Tongue (tissue), 1 donor: ENCODE measurements at regions not wholly inside any gene's neighbourhood (a gene's known extent, or its start where the extent isn't known, plus 50 kb on each side); places are given as distances from the start of the nearest gene placed in this dataset.
A peak's percentile ranks its signal among the peaks of the same experiment; 100 is the strongest.

Experiments used
- DNase-seq: peaks from one replicate; pipeline ENCODE4 v3.0.0-alpha.2; 2015

DNA sequence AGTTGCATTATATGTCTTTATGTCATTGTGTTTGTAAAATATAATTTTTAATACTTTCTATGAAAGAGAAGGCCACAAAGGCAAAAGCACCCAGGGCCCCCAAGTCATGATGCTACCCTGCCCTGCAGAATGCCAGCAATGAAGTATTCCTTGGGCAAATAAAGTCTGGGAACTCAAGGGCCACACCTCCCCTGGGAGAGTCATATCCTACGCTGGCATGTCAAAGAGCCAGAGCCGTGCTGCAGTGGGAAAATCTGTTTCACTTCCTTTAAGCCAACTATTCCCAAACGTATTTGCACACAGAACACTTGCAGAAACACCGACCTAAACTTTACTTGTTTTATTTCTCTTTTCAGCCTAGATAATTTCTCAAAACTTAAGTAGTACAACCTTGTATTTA is 98.4 kb upstream of the KAZN start:
- no peak for DNase-seq

DNA sequence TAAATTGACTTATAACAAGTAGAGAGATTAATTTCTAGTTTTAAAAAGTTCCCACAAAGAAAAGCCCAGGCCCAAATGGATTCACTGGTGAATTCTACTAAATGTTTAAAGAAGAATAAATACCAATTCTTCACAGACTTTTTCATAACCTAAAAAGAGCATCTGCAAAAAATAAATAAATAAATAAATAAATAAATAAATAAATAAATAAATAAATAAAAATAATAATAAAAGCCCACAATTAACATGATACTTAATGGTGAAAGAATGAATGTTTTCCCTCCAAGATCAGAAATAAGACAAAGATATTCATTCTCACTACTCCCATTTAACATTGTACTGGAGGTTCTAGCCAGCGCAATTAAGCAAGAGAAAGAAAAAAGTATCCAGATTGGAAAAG is 97.6 kb upstream of the KAZN start:
- no peak for DNase-seq

DNA sequence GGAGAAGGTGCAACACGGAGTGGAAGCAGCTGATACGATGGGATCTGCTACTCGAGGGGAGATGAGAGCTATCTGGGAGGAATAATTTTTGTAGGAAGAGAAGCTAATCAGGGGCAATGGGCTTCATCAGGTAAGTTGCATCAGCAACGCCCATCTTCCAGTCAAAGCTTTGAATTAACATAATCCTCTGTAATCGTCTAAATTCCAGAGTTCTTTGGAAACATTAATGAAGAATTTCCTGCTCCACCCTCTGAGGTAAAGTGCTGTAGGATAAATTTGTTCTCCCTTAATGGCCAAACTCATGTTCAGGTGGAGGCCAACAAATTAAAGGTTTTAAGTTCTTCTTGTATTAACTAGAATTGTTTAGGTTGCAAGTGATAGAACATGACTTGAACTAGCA is 94.0 kb upstream of the KAZN start:
- no peak for DNase-seq

DNA sequence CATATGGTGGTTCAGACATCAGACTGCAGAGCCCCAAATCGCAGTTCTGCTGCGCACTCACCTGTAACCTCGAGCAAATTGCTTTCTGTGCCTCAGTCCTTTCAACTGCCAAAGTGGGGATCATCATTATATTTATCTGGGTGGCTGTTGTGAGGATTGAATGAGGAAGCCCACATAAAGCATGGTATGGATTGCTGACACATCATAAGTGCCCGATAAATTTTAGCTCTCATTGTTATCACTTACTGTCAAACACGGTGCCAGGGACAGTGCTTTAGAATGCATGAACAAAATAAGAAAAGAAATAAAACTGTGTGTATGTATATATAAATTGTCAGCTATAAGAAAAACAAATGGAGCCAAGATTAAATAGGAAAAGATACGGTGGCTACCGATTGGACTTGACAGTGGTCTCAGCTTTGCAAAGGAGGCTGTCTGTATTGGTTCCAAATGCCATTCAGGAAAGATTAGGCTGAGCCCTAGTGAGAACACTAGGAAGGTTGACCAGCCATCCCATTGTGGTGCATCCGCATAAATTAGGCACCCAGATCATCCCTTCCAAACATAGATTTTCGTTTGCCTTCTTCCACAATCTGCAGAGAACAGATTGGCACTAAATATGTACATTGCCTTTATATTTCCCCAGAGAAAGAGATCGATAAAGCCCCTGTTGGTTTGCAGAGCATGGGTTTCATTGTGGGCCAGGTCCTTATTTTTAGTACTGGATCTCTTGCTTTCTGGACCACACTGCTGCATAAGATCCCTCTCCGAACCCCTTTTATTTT is 91.8 kb upstream of the KAZN start:
- no peak for DNase-seq

DNA sequence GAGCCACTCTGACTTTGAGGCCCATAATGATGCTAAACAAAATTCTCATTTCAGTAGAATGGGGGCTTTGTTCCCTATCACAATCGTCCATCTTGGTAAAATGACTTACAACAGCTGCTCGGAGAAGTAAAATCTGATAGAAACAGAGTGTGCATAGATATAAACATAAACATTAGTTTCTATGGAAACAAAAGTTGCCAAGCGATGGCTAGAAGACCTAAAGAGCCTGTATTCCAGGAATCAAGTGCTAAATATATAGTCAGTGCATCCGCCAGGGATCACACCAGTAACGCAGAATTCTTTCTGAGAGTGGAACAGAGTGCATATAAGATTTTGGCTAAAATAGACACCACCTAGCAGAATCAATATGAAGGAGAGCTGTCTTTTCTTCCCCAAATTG is 91.2 kb upstream of the KAZN start:
- DNase-seq = peak; percentile 88

GRCh38 chr1:14508613-14509012 is 89.9 kb upstream of the KAZN start:
- DNase-seq = peak; percentile 23

- DNase-seq = peak; percentile 39
Measured at GRCh38 chr1:14511166-14511680, 87.3 kb upstream of the KAZN start.

GRCh38 chr1:14511796-14512585 is 86.5 kb upstream of the KAZN start:
- peak; percentile 29 for DNase-seq

GRCh38 chr1:14513111-14513510 is 85.4 kb upstream of the KAZN start:
- peak; percentile 32 for DNase-seq

DNA sequence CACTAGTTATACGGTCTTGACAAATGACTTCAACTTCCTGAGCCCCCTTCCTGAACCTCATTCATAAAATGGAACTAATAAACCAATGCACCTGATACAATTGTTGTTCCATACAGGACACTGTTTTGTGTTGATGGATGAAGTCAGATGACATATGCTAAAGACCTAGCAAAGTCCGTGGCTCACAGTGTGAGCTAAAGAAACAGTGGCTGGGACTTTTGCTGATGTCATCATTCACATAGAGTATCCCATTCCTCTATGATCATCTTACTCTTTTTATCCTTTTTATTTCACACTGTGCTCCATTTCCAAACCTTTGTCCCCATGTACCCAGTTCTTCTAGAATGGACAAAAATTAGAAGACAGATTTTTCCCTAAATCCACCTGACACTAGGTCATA is 83.7 kb upstream of the KAZN start:
- DNase-seq = no peak

DNA sequence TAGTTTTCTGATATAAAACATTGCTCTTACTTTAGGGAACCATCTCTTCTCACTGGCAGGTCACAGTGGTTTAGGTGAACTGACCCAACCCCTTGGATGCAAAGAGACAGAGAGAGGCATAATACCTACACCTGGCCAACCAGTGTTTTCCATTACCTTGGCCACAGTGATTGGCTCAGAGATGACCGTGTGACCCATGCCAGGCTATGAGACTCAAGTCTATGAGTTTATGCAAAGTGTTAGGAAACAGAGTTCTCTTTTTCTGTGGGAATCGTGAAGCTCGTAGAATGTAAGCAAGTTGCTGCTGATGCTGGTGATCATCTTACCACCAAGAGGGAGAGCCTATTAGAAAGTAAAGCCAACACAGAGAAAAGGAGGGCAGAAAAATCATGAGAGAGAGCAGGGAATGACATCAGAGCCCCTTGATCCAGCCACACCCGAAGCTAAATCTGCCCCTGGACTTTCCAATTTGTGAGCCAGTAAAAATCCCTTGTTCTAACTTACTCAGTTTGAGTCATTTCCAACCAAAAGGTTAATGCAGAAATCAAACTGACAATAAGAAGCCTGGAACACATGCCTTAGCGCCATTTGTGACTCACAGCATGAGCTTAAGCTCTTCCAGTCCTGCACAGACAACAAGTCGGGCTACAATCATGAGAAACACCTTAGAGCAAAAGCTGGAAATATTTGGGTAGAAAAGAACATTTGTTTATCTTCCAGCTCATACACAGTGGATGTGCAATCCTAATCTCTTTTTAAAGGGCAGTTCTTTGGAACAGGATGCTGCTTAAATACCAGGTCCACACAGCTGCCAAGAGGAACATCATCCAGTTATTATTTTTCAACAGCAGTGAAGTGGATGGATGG is 81.3 kb upstream of the KAZN start:
- DNase-seq = peak; percentile 66

DNA sequence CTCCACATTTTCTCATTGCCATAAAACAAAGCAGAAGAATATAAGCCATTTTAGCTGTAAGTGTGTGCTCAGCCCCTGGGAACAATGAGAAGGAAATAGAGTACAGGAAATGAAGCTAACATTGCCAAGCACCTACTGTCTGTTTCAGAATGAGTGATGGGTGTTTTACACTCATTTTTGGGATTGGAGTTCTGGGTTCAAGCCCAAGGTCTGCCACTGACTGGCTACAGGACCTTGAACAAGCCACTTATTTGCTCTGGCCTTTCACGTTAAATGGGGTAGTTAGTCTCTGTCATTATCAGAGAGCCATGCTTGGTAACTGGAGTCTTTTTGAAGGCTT is 80.7 kb upstream of the KAZN start:
- no peak for DNase-seq

GRCh38 chr1:14519976-14520375 is 78.5 kb upstream of the KAZN start:
- DNase-seq = no peak

DNA sequence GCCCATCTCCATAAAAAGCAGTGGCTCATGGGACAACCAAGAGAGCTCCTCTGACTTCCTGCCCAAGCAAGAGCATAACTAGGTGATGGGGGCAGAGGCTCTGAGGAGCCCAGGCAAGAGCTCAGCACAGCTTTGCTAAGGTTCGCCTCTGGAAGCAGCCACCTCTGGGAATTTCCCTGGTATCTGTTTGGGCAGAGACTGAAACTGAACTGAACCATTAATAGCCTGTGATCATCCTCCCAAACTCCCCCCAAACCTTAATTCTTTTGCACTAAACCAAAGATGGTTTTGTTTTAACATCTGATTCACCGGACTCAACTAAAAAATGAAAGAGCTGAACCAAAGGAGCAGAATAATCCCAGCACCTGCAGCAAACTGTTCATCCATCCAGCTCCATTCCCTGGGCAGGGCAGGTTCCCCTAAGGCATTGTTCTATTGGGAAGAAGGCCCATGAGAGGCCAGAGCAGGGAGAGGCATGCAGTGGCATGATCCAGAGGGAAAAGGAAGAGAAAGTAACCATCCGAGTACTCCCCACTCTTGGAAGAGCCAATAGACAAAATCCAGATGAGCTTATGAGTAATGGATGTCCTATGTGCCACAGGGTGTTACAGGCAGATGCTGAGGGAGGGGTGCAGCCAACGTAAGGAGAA is 77.8 kb upstream of the KAZN start:
- DNase-seq = no peak

DNA sequence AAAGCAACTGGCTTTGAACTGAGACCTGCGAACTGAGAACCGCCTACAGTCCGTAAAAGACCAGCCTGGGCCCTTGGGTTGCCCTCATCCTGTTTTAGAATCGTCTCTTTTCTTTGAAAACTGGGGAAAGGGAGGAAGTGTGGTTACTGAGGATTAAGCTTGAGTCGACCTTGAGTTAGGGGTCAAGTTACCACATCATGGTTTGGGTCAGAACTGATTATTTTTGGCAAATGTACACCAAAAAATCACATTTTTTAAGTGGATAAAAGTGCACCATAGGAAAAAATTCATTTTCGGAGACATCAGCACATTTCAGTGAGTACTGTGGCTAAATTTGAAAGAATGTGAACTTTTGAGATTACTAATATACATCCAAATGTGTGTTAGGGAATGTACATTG is 76.9 kb upstream of the KAZN start:
- no peak for DNase-seq

GRCh38 chr1:14522077-14522925 is 76.2 kb upstream of the KAZN start:
- peak; percentile 64 for DNase-seq

DNA sequence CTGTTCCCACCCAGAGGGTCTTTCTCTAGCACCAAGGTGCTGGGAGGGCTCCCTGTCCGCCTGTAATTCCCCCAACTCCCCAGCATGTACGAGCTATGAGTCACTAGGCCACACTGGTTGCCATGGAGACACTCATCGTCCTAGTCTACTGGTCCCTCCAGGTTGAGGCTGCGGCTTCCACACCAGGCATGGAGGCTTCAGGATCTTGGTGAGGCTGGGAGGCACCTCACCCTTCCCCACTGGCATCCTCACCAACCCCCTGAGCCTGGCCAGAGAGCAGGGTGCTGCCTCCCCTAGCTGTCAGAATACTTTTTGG is 75.6 kb upstream of the KAZN start:
- DNase-seq = peak; percentile 21

GRCh38 chr1:14524826-14525636 is 73.5 kb upstream of the KAZN start:
- DNase-seq = no peak

GRCh38 chr1:14529475-14529874 is 69.0 kb upstream of the KAZN start:
- DNase-seq = no peak

DNA sequence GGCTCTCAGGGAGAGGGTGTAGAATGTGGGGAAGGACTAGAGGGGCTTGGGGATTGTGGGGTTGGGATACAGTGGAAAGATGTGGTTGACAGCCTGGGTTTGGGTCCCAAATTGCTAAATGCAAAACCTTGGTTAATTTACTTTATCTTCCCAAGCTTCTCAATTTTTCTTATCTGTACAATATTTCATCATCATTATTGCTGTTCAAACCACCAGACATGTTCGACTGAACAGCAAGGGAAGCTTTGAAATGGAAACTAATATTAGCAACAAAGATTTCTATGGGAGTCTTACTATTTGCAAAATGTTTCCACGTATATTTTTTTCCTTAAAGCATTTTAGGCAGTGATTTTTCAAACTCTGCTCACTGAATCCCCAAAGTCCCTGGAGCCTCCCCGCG is 67.0 kb upstream of the KAZN start:
- DNase-seq = no peak
